Stimulated activated CD4-positive, alpha-beta T cell treated with anti-CD3 and anti-CD28 coated beads, Interleukin-4, amount 100 ng/mL, for 24 hours (primary cell): ENCODE measurements at regions not wholly inside any gene's neighbourhood (a gene's known extent, or its start where the extent isn't known, plus 50 kb on each side); places are given as distances from the start of the nearest gene placed in this dataset.
"Not testable (repeated sequence)": the region's sequence is repeated elsewhere in the genome, so short reads cannot be mapped to it uniquely, and the experiment has no call there.

Experiments used
- DNase-seq: peaks from one replicate; pipeline ENCODE4 v3.0.0-alpha.2; 2020

GRCh38 chr1:200281201-200281835, 128.5 kb downstream of the ZNF281 start:
- no peak for DNase-seq

GRCh38 chr1:200279810-200280411, 129.9 kb downstream of the ZNF281 start:
- DNase-seq: peak; percentile 27

GRCh38 chr1:200275816-200276453, 133.9 kb downstream of the ZNF281 start:
- DNase-seq: no peak

- DNase-seq: no peak
Measured at GRCh38 chr1:200275415-200275814, 134.4 kb downstream of the ZNF281 start.

GRCh38 chr1:200274116-200274515, 135.7 kb downstream of the ZNF281 start:
- no peak for DNase-seq

GRCh38 chr1:200272481-200273068, 137.3 kb downstream of the ZNF281 start:
- no peak for DNase-seq

- no peak for DNase-seq
Measured at GRCh38 chr1:200269256-200269655, 140.6 kb downstream of the ZNF281 start.

- no peak for DNase-seq
Measured at GRCh38 chr1:200267937-200268336, 141.9 kb downstream of the ZNF281 start.

- DNase-seq: no peak
Measured at GRCh38 chr1:200267458-200267857, 142.4 kb downstream of the ZNF281 start.

GRCh38 chr1:200266871-200267270, 143.0 kb downstream of the ZNF281 start:
- no peak for DNase-seq

- no peak for DNase-seq
Measured at GRCh38 chr1:200265881-200266280, 144.0 kb downstream of the ZNF281 start.

- DNase-seq: no peak
Measured at GRCh38 chr1:200265104-200265503, 144.7 kb downstream of the ZNF281 start.

- no peak for DNase-seq
Measured at GRCh38 chr1:200263203-200263602, 146.6 kb downstream of the ZNF281 start.

GRCh38 chr1:200262326-200262965, 147.4 kb downstream of the ZNF281 start:
- DNase-seq: peak; percentile 10

- no peak for DNase-seq
Measured at GRCh38 chr1:200260597-200261335, 149.1 kb downstream of the ZNF281 start.

- no peak for DNase-seq
Measured at GRCh38 chr1:200258447-200259375, 151.1 kb downstream of the ZNF281 start.

GRCh38 chr1:200257235-200257634, 152.6 kb downstream of the ZNF281 start:
- no peak for DNase-seq

GRCh38 chr1:200254602-200255001, 155.2 kb downstream of the ZNF281 start:
- DNase-seq: not testable (repeated sequence)

GRCh38 chr1:200253774-200254495, 155.9 kb downstream of the ZNF281 start:
- no peak for DNase-seq

GRCh38 chr1:200252531-200252930, 157.3 kb downstream of the ZNF281 start:
- no peak for DNase-seq

- no peak for DNase-seq
Measured at GRCh38 chr1:200250469-200250868, 159.4 kb downstream of the ZNF281 start.
